ENCODE measurements at regions not wholly inside any gene's neighbourhood (a gene's known extent, or its start where the extent isn't known, plus 50 kb on each side); places are given as distances from the start of the nearest gene placed in this dataset.

GRCh38 chr9:78865737-78866136 is 568.8 kb downstream of the PSAT1 start:
- no peak for DNase-seq (ENCODE audit: low spot score)
- no peak for TF ChIP-seq CTCF (IDR thresholded peaks at IDR 0.05)
- H3K27ac ChIP-seq: no peak overlapping the region
- no peak overlapping the region for H3K4me3 ChIP-seq

DNA sequence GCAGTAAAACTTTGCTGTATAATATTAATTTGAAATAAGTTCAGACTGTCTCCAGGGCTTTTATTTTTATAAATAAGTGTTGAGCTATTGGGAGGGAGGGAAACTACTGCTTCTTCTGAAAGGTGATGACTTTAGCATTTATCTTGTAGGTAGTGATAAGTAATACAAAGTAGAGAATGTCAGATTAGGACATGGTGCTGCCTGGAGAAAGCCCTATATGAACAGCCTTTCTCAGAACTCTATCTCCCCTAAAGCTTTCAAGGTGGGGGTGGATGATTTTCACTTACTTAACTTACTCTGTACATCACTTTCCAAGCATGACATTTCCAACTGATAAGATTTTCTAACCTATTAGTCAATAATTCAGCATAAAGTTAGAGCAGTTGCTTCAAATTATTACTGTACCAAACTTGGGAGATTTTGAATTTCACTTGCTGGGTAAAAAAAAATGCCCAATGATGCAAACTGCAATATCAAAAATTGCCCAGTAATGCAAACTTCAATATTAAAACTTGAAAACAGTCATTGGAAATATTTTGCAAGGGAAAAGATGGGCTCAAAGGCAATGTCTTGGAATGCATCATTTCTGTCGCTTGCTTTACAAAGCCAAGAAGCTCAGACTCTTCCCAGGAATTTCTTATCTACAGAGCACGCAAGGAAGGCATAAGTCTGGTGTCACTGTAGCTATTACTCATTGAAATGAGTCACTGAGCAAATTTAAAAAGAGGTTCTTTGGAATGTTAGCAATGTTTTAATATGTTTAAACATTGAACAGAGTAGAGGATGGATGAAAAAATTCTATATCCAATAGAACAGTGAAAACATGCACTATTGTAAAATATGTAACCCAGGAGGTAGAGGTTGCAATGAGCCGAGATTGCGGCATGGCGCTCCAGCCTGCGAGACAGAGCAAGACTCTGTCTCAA is 569.5 kb downstream of the PSAT1 start:
- Histone ChIP-seq H3K27ac (no peak overlapping the region), H3K4me3 (no peak overlapping the region)
- DNase-seq (ENCODE audit: low spot score): no peak
- no peak for TF ChIP-seq CTCF (IDR thresholded peaks at IDR 0.05)

DNA sequence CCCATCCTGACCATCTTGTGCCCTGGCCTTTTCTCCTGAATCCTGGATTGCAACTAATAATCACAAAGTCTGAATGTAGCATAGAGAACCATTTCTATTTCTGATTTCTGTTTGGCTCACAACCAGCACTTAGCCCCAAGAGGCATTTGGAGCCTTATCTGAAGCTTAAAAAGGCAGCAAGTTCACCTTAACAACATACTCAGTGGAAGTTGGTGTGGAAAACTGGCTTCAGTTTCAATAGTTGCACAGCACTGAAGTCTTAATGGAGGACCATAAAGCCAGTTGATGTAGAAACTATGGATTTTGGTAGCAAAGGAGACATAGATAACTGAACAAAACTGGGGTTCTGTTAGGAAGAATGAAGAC is 574.1 kb downstream of the PSAT1 start:
- Histone ChIP-seq H3K4me3 (no peak overlapping the region), H3K27ac (no peak overlapping the region)
- no peak for DNase-seq (ENCODE audit: low spot score)
- no peak for TF ChIP-seq CTCF (IDR thresholded peaks at IDR 0.05)

DNA sequence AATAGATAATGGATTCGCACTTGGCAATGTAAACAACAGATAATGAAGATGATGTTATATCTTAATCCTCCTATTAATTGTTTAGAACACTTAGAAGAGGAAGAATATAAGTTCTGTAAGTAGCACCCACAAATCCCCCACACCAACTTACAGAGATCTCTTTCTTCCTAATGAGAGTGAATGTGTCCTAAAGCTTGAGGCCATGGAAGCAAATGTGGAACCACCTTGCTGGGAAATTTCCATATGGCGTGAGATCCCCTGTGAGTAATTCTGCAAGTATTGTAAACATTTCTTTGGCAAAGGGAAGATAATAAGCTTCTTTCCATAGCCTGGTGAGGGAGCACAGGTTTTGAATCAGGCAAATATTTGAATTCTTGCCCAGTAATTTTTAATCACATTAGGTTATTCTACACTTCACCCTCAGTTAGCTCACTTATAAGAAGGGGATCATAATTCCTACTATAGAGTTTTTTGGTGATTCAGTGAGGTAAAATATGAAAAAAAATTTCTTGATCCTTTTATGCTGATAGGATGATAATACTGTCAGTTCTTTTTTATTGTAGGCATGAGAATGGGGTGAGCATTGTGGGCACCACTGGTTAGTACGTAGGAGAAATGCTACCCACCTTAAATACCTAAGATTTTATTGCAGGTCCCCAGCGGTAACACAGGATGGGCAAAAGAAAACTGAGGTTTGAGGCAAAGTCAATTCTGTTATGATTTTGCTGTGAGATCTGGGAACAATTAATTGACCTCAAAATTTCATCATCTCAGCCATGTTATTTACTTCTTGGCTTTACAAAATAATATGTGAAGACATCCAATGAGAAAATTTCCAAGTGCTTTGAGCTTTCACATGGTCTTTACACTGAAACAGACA is 574.8 kb downstream of the PSAT1 start:
- DNase-seq (ENCODE audit: low spot score): no peak
- no peak for TF ChIP-seq CTCF (IDR thresholded peaks at IDR 0.05)
- Histone ChIP-seq H3K4me3 (no peak overlapping the region), H3K27ac (no peak overlapping the region)

GRCh38 chr9:78874061-78874460 is 577.1 kb downstream of the PSAT1 start:
- no peak for DNase-seq (ENCODE audit: low spot score)
- TF ChIP-seq CTCF (IDR thresholded peaks at IDR 0.05): no peak
- Histone ChIP-seq H3K27ac (no peak overlapping the region), H3K4me3 (no peak overlapping the region)

GRCh38 chr9:78879324-78880100 is 582.6 kb downstream of the PSAT1 start:
- no peak overlapping the region for H3K27ac ChIP-seq

More at GRCh38 chr9:78879324-78880100, 582.6 kb downstream of the PSAT1 start:
- no peak for DNase-seq (ENCODE audit: low spot score)
- no peak overlapping the region for H3K4me3 ChIP-seq
- no peak for TF ChIP-seq CTCF (IDR thresholded peaks at IDR 0.05)

Measured in coronary artery (tissue), 2 donors.